HUES48 (cell line): ENCODE measurements at regions not wholly inside any gene's neighbourhood (a gene's known extent, or its start where the extent isn't known, plus 50 kb on each side); places are given as distances from the start of the nearest gene placed in this dataset.
"Not testable (repeated sequence)": the region's sequence is repeated elsewhere in the genome, so short reads cannot be mapped to it uniquely, and the experiment has no call there.

Experiments
- H3K27ac ChIP-seq: one replicate; pipeline ENCODE4 v1.7.0; 2013; ENCODE audit warnings: low read depth, low read length, inconsistent platforms
- H3K27me3 ChIP-seq: 2 replicates; pipeline ENCODE4 v1.6.1; 2013; ENCODE audit warnings: mild to moderate bottlenecking, low read length; ENCODE audit not compliant: control insufficient read depth, insufficient read depth
- H3K36me3 ChIP-seq: 2 replicates; pipeline ENCODE4 v1.6.1; 2013; ENCODE audit warnings: low read length; ENCODE audit not compliant: control insufficient read depth, insufficient read depth
- H3K4me1 ChIP-seq: 2 replicates; pipeline ENCODE4 v1.6.1; 2013; ENCODE audit warnings: mild to moderate bottlenecking, low read length; ENCODE audit not compliant: control insufficient read depth, insufficient read depth
- H3K4me3 ChIP-seq: 2 replicates; pipeline ENCODE4 v1.5.1; 2013; ENCODE audit warnings: mild to moderate bottlenecking, low read depth, low read length
- H3K9ac ChIP-seq: 2 replicates; pipeline ENCODE4 v1.6.1; 2013; ENCODE audit warnings: mild to moderate bottlenecking, low read depth, low read length, moderate library complexity
- H3K9me3 ChIP-seq: 2 replicates; pipeline ENCODE4 v1.6.1; 2013; ENCODE audit warnings: low read length; ENCODE audit not compliant: control insufficient read depth, insufficient read depth

GRCh38 chr17:34740565-34741520, 161.5 kb downstream of the TMEM132E start:
- no peak overlapping the region for H3K27ac ChIP-seq
- no peak overlapping the region for H3K4me3 ChIP-seq
- peaks cover 8% of the 10 kb centered on the region; the same call in 1 of the 2 replicates for H3K4me1 ChIP-seq
- H3K9ac ChIP-seq = no peak overlapping the region
- no peaks in the 10 kb centered on the region for H3K27me3 ChIP-seq
- H3K9me3 ChIP-seq = no peaks in the 10 kb centered on the region
- no peaks in the 10 kb centered on the region for H3K36me3 ChIP-seq

- H3K9ac ChIP-seq = no peak overlapping the region
- no peak overlapping the region for H3K27ac ChIP-seq
- no peaks in the 10 kb centered on the region for H3K9me3 ChIP-seq
- H3K36me3 ChIP-seq = no peaks in the 10 kb centered on the region
- H3K4me3 ChIP-seq = no peak overlapping the region
- H3K27me3 ChIP-seq = no peaks in the 10 kb centered on the region
- peaks cover 8% of the 10 kb centered on the region; the same call in 1 of the 2 replicates for H3K4me1 ChIP-seq
Measured at GRCh38 chr17:34739386-34739785, 160.0 kb downstream of the TMEM132E start.

- H3K9me3 ChIP-seq, H3K36me3 ChIP-seq, H3K27me3 ChIP-seq, H3K9ac ChIP-seq, H3K4me1 ChIP-seq, H3K27ac ChIP-seq, H3K4me3 ChIP-seq: not testable (repeated sequence)
Measured at GRCh38 chr17:34737673-34738072, 158.3 kb downstream of the TMEM132E start.

GRCh38 chr17:34736611-34737010, 157.2 kb downstream of the TMEM132E start:
- H3K27me3 ChIP-seq = no peaks in the 10 kb centered on the region
- no peaks in the 10 kb centered on the region for H3K36me3 ChIP-seq
- H3K27ac ChIP-seq = no peak overlapping the region
- H3K4me1 ChIP-seq = peaks cover 8% of the 10 kb centered on the region; the same call in 1 of the 2 replicates
- no peak overlapping the region for H3K4me3 ChIP-seq
- H3K9me3 ChIP-seq = no peaks in the 10 kb centered on the region
- no peak overlapping the region for H3K9ac ChIP-seq

GRCh38 chr17:34733333-34733732, 154.0 kb downstream of the TMEM132E start:
- Histone ChIP-seq H3K4me1 (no peaks in the 10 kb centered on the region), H3K9ac (no peak overlapping the region), H3K9me3 (no peaks in the 10 kb centered on the region), H3K27me3 (no peaks in the 10 kb centered on the region), H3K36me3 (no peaks in the 10 kb centered on the region), H3K27ac (no peak overlapping the region), H3K4me3 (no peak overlapping the region)

- Histone ChIP-seq H3K4me3 (no peak overlapping the region), H3K27me3 (no peaks in the 10 kb centered on the region), H3K9ac (no peak overlapping the region), H3K9me3 (no peaks in the 10 kb centered on the region), H3K27ac (no peak overlapping the region), H3K36me3 (no peaks in the 10 kb centered on the region), H3K4me1 (no peaks in the 10 kb centered on the region)
Measured at GRCh38 chr17:34730816-34731215, 151.4 kb downstream of the TMEM132E start.

- Histone ChIP-seq H3K27ac (no peak overlapping the region), H3K4me1 (no peaks in the 10 kb centered on the region), H3K9ac (no peak overlapping the region), H3K4me3 (no peak overlapping the region), H3K36me3 (no peaks in the 10 kb centered on the region), H3K9me3 (no peaks in the 10 kb centered on the region), H3K27me3 (no peaks in the 10 kb centered on the region)
Measured at GRCh38 chr17:34728771-34729310, 149.5 kb downstream of the TMEM132E start.

GRCh38 chr17:34727601-34728000, 148.2 kb downstream of the TMEM132E start:
- Histone ChIP-seq H3K4me3 (no peak overlapping the region), H3K9me3 (no peaks in the 10 kb centered on the region), H3K27me3 (no peaks in the 10 kb centered on the region), H3K27ac (no peak overlapping the region), H3K9ac (no peak overlapping the region), H3K4me1 (no peaks in the 10 kb centered on the region), H3K36me3 (no peaks in the 10 kb centered on the region)

GRCh38 chr17:34726536-34727384, 147.4 kb downstream of the TMEM132E start:
- H3K4me3 ChIP-seq = no peak overlapping the region
- H3K9ac ChIP-seq = no peak overlapping the region
- H3K9me3 ChIP-seq = no peaks in the 10 kb centered on the region
- no peaks in the 10 kb centered on the region for H3K4me1 ChIP-seq
- H3K27ac ChIP-seq = no peak overlapping the region
- H3K36me3 ChIP-seq = no peaks in the 10 kb centered on the region
- no peaks in the 10 kb centered on the region for H3K27me3 ChIP-seq

GRCh38 chr17:34725725-34726124, 146.3 kb downstream of the TMEM132E start:
- H3K4me3 ChIP-seq = no peak overlapping the region
- H3K9ac ChIP-seq = no peak overlapping the region
- H3K27me3 ChIP-seq = no peaks in the 10 kb centered on the region
- H3K4me1 ChIP-seq = no peaks in the 10 kb centered on the region
- H3K9me3 ChIP-seq = no peaks in the 10 kb centered on the region
- no peak overlapping the region for H3K27ac ChIP-seq
- H3K36me3 ChIP-seq = no peaks in the 10 kb centered on the region
